K562 (cell line): ENCODE measurements at regions not wholly inside any gene's neighbourhood (a gene's known extent, or its start where the extent isn't known, plus 50 kb on each side); places are given as distances from the start of the nearest gene placed in this dataset.

ENCODE experiments used
- ATAC-seq: fragments of 200-7000 bp; cut with Tn5 transposase; 3 replicates; pipeline ENCODE4 v1.9.1; 2020; ENCODE audit warnings: moderate library complexity
- BruUV-seq: library from RNA; stranded (reverse); fragments of 400-500 nt; replicated peaks from 2 replicates; lab custom pipeline; 2021; lab: Mats Ljungman, UMichigan
- CTCF ChIA-PET: fragments of 300-600 bp; formaldehyde crosslinking; extraction: SDS; loops from one replicate; lab custom pipeline; 2021; ENCODE audit warnings: low intra/inter-chr PET ratio; lab: Yijun Ruan, JAX
- POLR2A ChIA-PET: fragments of 300-600, 350-650 bp; sonication (Branson Sonifier 250); formaldehyde crosslinking; extraction: SDS; loops from one replicate; lab custom pipeline; 2021; ENCODE audit warnings: antibody characterized with exemption, inconsistent platforms; lab: Yijun Ruan, JAX
- DNase-seq, 4 experiments: peaks; one replicate each; pipeline versions ENCODE4 v3.0.0 to v3.0.0-alpha.2; 2011 to 2018; ENCODE audit warnings: low spot score in 3 of 4, mixed read lengths in 3 of 4; ENCODE audit errors: extremely low read depth in 1 of 4
- FAIRE-seq: peaks from 2 replicates; lab custom pipeline; 2011; peaks lifted over from hg19 to GRCh38; lab: Jason Lieb, UNC
- H2AFZ ChIP-seq: 2 replicates; pipeline ENCODE4 v1.6.0; 2011; ENCODE audit warnings: low read depth, low read length, control low read depth, inconsistent platforms
- H3K27ac ChIP-seq: fragments of 200-600 bp; 3 replicates; pipeline ENCODE4 v1.8.0; 2011; ENCODE audit warnings: low read depth, mild to moderate bottlenecking, control low read depth, inconsistent platforms, low read length, moderate library complexity, mixed read lengths; ENCODE audit errors: extremely low read depth
- H3K27me3 ChIP-seq, 2 experiments: fragments of 300-600 bp in 1 of 2; 2 replicates in 1 of 2; 3 replicates in 1 of 2; pipeline versions ENCODE4 v1.6.0 to v1.8.0; 2011; ENCODE audit warnings: inconsistent platforms in 2 of 2, low read length in 2 of 2, mild to moderate bottlenecking in 1 of 2, mixed read lengths in 1 of 2, moderate library complexity in 1 of 2; ENCODE audit not compliant: control insufficient read depth in 2 of 2, insufficient read depth in 2 of 2
- H3K36me3 ChIP-seq: fragments of 300-600 bp; 3 replicates; pipeline ENCODE4 v1.8.0; 2011; ENCODE audit warnings: mild to moderate bottlenecking, low read length, inconsistent platforms; ENCODE audit not compliant: control insufficient read depth, insufficient read depth
- H3K4me1 ChIP-seq, 2 experiments: fragments of 200-600 bp in 1 of 2; replicated peaks in 1 of 2; 2 replicates in 1 of 2; 3 replicates in 1 of 2; pipeline versions ENCODE4 v1.5.1 to v1.8.0; 2011; ENCODE audit warnings: inconsistent platforms in 2 of 2, low read length in 2 of 2, mild to moderate bottlenecking in 1 of 2, mixed read lengths in 1 of 2, moderate library complexity in 1 of 2; ENCODE audit not compliant: control insufficient read depth in 2 of 2, insufficient read depth in 2 of 2
- H3K4me2 ChIP-seq: 2 replicates; pipeline ENCODE4 v1.6.1; 2011; ENCODE audit warnings: low read length, control low read depth, inconsistent platforms, mixed read lengths; ENCODE audit not compliant: insufficient read depth
- H3K4me3 ChIP-seq: fragments of 200-600 bp; sonication (generic), shearing (Covaris generic); 2 replicates; pipeline ENCODE4 v1.5.1; 2016; ENCODE audit warnings: control low read depth, inconsistent platforms
- H3K79me2 ChIP-seq: fragments of 200-600 bp; 3 replicates; pipeline ENCODE4 v1.8.0; 2011; ENCODE audit warnings: low read length, inconsistent platforms; ENCODE audit not compliant: control insufficient read depth, insufficient read depth
- H3K9ac ChIP-seq, 2 experiments: 2 replicates each; pipeline versions ENCODE4 v1.6.0 to v1.6.1; 2011; ENCODE audit warnings: low read depth in 2 of 2, low read length in 2 of 2, control low read depth in 1 of 2, inconsistent platforms in 1 of 2, mild to moderate bottlenecking in 1 of 2, mixed read lengths in 1 of 2; ENCODE audit not compliant: insufficient read depth in 1 of 2
- H3K9me1 ChIP-seq: one replicate; pipeline ENCODE4 v1.6.0; 2011; ENCODE audit warnings: inconsistent platforms, mild to moderate bottlenecking, low read length, moderate library complexity; ENCODE audit not compliant: control insufficient read depth, insufficient read depth
- H3K9me3 ChIP-seq: replicated peaks from 2 replicates; pipeline ENCODE4 v1.5.1; 2011; ENCODE audit warnings: low read depth, low read length, inconsistent platforms; ENCODE audit not compliant: control insufficient read depth, insufficient read depth
- H4K20me1 ChIP-seq: replicated peaks from 2 replicates; pipeline ENCODE4 v1.6.1; 2011; ENCODE audit warnings: low read length, inconsistent platforms, mixed read lengths; ENCODE audit not compliant: control insufficient read depth, insufficient read depth
- CBX2 ChIP-seq: fragments of 200-600 bp; sonication (generic); IDR thresholded peaks from one replicate; pipeline ENCODE4 v1.6.1; 2012; ENCODE audit warnings: mild to moderate bottlenecking, low read length, inconsistent platforms; ENCODE audit not compliant: insufficient read depth, poor library complexity, severe bottlenecking
- CHD7 ChIP-seq: fragments of 200-600 bp; sonication (generic); IDR thresholded peaks from one replicate; pipeline ENCODE4 v1.6.1; 2012; ENCODE audit warnings: mild to moderate bottlenecking, low read depth, low read length, inconsistent platforms
- ETV1 ChIP-seq: fragments of 450-650 bp; conservative IDR thresholded peaks from 2 replicates; pipeline ENCODE4 v1.6.1; 2016; ENCODE audit warnings: missing genetic modification characterization, control low read depth, low read depth, missing compliant biosample characterization
- MEF2A ChIP-seq: IDR thresholded peaks from 2 replicates; pipeline ENCODE4 v1.6.1; 2011; ENCODE audit warnings: low read depth, mild to moderate bottlenecking, low read length, moderate library complexity; ENCODE audit not compliant: control insufficient read depth
- SMC3 ChIP-seq: conservative IDR thresholded peaks from 2 replicates; pipeline ENCODE4 v1.6.1; 2011; ENCODE audit warnings: low read depth, low read length, improper control_type of control experiment; ENCODE audit not compliant: insufficient read depth
- TAF1 ChIP-seq: IDR thresholded peaks from 2 replicates; pipeline ENCODE4 v1.6.1; 2011; ENCODE audit warnings: mild to moderate bottlenecking, low read length, moderate library complexity; ENCODE audit not compliant: insufficient read depth, control insufficient read depth, severe bottlenecking; ENCODE audit errors: extremely low read depth
- TAF15 ChIP-seq: fragments of 200-400 bp; formaldehyde crosslinking; IDR thresholded peaks from 2 replicates; pipeline ENCODE4 v1.6.1; 2017; ENCODE audit warnings: mild to moderate bottlenecking, low read depth, low read length, moderate library complexity
- ZNF3 ChIP-seq: fragments of 250-450 bp; sonication (Bioruptor Pico); IDR thresholded peaks from 2 replicates; pipeline ENCODE4 v1.5.0; 2021; ENCODE audit warnings: mild to moderate bottlenecking, moderate library complexity
- ZNF644 ChIP-seq: fragments of 200-800 bp; sonication (Bioruptor generic); IDR thresholded peaks from 2 replicates; pipeline ENCODE4 v1.6.1; 2016; ENCODE audit warnings: low read depth, missing genetic modification characterization, missing compliant biosample characterization
- ZNF740 ChIP-seq, 3 experiments: fragments of 200-800 bp in 1 of 3; sonication (Bioruptor generic) in 1 of 3; sonication (generic) in 1 of 3; formaldehyde crosslinking in 1 of 3; IDR thresholded peaks; 2 replicates each; pipeline versions ENCODE4 v1.6.1 to v1.8.0; 2016 to 2022; ENCODE audit warnings: mild to moderate bottlenecking in 2 of 3, missing compliant biosample characterization in 2 of 3, missing genetic modification characterization in 2 of 3, missing genetic modification reagents in 1 of 3
- WGBS: fragments of 100-300 bp; shearing (Covaris generic); methylation state at CpG from one replicate; pipeline ENCODE4 v1.1.6; 2016; ENCODE audit warnings: low coverage, mixed read lengths; ENCODE audit not compliant: insufficient coverage; ENCODE audit errors: missing lambda C conversion rate; 5-methylcytosine and 5-hydroxymethylcytosine counted together
- in situ Hi-C: fragments of 300-500 bp; cut with MboI; formaldehyde crosslinking; loops from 4 replicates; pipeline ENCODE4 v1.15.0; 2018; ENCODE audit warnings: inconsistent platforms, mixed read lengths
- intact Hi-C: fragments of 100-400 bp; cut with micrococcal nuclease; formaldehyde crosslinking; loops from 2 replicates; pipeline ENCODE4 v1.14.2; 2022

DNA sequence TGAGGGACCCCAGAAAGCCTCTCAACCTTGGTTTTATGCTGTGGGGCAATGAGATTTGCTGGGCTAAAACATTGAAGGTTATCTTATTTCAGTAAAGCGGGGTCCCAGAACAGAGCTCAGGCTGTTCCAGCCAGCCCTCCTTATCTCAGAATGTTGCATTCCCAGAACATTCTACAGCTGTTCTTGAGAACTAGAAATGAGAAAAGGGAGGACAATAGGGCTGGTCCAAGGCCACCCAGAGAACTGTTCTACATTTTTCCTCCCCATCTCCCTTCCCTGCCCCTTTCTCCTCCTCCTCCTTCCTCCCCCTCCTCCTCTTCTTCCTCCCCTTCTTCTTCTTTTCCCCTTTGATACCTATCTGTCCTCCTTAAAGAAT lies 70.4 kb upstream of the SLC7A11 start:
- H2AFZ ChIP-seq = no peak overlapping the region; the same call in 1 of the 2 replicates
- H3K9me1 ChIP-seq = no peaks in the 10 kb centered on the region
- H3K27ac ChIP-seq = no peak overlapping the region
- H3K79me2 ChIP-seq = no peaks in the 10 kb centered on the region
- DNase-seq (no peak), FAIRE-seq (no peak), ATAC-seq (no peak; the same call in 2 of the 3 replicates)
- H3K9me3 ChIP-seq = no peaks in the 10 kb centered on the region
- H3K4me2 ChIP-seq = no peak overlapping the region
- no peak overlapping the region for H3K4me3 ChIP-seq
- peaks cover 0 to 2% of the 10 kb centered on the region in 2 experiments; a peak in 1 of 5 replicates for H3K4me1 ChIP-seq
- no peaks in the 10 kb centered on the region for H3K27me3 ChIP-seq
- in situ Hi-C loops (no loop called here), intact Hi-C loops (no loop called here)
- no peaks in the 10 kb centered on the region for H4K20me1 ChIP-seq
- ChIA-PET POLR2A (interaction anchor here (1.7 kb wide), 1 partner anchor 15 kb away, joined by 5 read pairs; no protein-coding TSS in a partner anchor), CTCF (no interaction called here)
- H3K9ac ChIP-seq = no peak overlapping the region
- 11% methylated on average over 1 of the region's 1 CpG for WGBS
- H3K36me3 ChIP-seq = no peaks in the 10 kb centered on the region
- no TSS peak for BruUV-seq
- TF ChIP-seq MEF2A (no peak), SMC3 (no peak), TAF15 (no peak), CHD7 (no peak), ZNF740 (CRISPR knock-in tag; IDR thresholded peaks at IDR 0.05) (no peak), ZNF740 (tag; IDR thresholded peaks at IDR 0.05) (no peak), ZNF644 (tag) (no peak), CBX2 (no peak), ETV1 (tag) (no peak), TAF1 (no peak), ZNF3 (CRISPR knock-in tag) (no peak)
